Neural progenitor cell (in vitro differentiated cells): ENCODE measurements at regions not wholly inside any gene's neighbourhood (a gene's known extent, or its start where the extent isn't known, plus 50 kb on each side); places are given as distances from the start of the nearest gene placed in this dataset.

Experiments used
- DNase-seq: peaks from one replicate; pipeline ENCODE4 v3.0.0-alpha.2; 2016; ENCODE audit warnings: low spot score
- H2AFZ ChIP-seq: fragments of 200-600 bp; sonication (generic); replicated peaks from 2 replicates; pipeline ENCODE4 v1.6.1; 2016; ENCODE audit warnings: antibody characterized with exemption
- H3F3A ChIP-seq: fragments of 200-600 bp; sonication (generic); 2 replicates; pipeline ENCODE4 v1.6.1; 2016; ENCODE audit warnings: antibody characterized with exemption, low read depth
- H3K27ac ChIP-seq: fragments of 200-600 bp; sonication (generic); 2 replicates; pipeline ENCODE4 v1.5.1; 2016; ENCODE audit warnings: mild to moderate bottlenecking
- H3K27me3 ChIP-seq: fragments of 200-600 bp; sonication (generic); 2 replicates; pipeline ENCODE4 v1.6.1; 2016; ENCODE audit warnings: mild to moderate bottlenecking, moderate library complexity
- H3K36me3 ChIP-seq: fragments of 200-600 bp; sonication (generic); 2 replicates; pipeline ENCODE4 v1.5.1; 2016
- H3K4me1 ChIP-seq: fragments of 200-600 bp; sonication (generic); 2 replicates; pipeline ENCODE4 v1.6.1; 2016; ENCODE audit warnings: mixed run types
- H3K4me2 ChIP-seq: fragments of 200-600 bp; sonication (generic); 2 replicates; pipeline ENCODE4 v1.6.1; 2016
- H3K4me3 ChIP-seq: fragments of 200-600 bp; sonication (generic); 2 replicates; pipeline ENCODE4 v1.5.1; 2016
- H3K79me2 ChIP-seq: fragments of 200-600 bp; sonication (generic); 2 replicates; pipeline ENCODE4 v1.6.1; 2016; ENCODE audit warnings: low read depth
- H3K9ac ChIP-seq: fragments of 200-600 bp; sonication (generic); 2 replicates; pipeline ENCODE4 v1.6.1; 2016
- H3K9me3 ChIP-seq: fragments of 200-600 bp; sonication (generic); 2 replicates; pipeline ENCODE4 v1.5.1; 2016; ENCODE audit warnings: low read depth
- H4K20me1 ChIP-seq: fragments of 200-600 bp; sonication (generic); 2 replicates; pipeline ENCODE4 v1.6.1; 2016; ENCODE audit warnings: low read depth
- H3K27ac Mint-ChIP-seq: 3 replicates; pipeline ENCODE4 v1.8.0; 2021; ENCODE audit warnings: mixed read lengths
- H3K27me3 Mint-ChIP-seq: 2 replicates; pipeline ENCODE4 v1.8.0; 2022; ENCODE audit warnings: low read depth, mild to moderate bottlenecking, inconsistent platforms, moderate library complexity, mixed read lengths; ENCODE audit not compliant: insufficient read depth
- H3K36me3 Mint-ChIP-seq: 3 replicates; pipeline ENCODE4 v1.8.0; 2021; ENCODE audit warnings: mixed read lengths
- H3K4me1 Mint-ChIP-seq: 3 replicates; pipeline ENCODE4 v1.8.0; 2021; ENCODE audit warnings: mixed read lengths
- H3K4me3 Mint-ChIP-seq: 3 replicates; pipeline ENCODE4 v1.8.0; 2021; ENCODE audit warnings: mild to moderate bottlenecking, moderate library complexity, mixed read lengths
- H3K9me3 Mint-ChIP-seq: 3 replicates; pipeline ENCODE4 v1.8.0; 2020; ENCODE audit warnings: mixed read lengths
- EZH2 ChIP-seq: fragments of 200-600 bp; sonication (generic); IDR thresholded peaks from 2 replicates; pipeline ENCODE4 v1.6.1; 2017; ENCODE audit warnings: antibody characterized with exemption, mild to moderate bottlenecking, moderate library complexity
- EZH2phosphoT487 ChIP-seq: fragments of 200-600 bp; sonication (generic); IDR thresholded peaks from 2 replicates; pipeline ENCODE4 v1.6.1; 2017; ENCODE audit warnings: antibody characterized with exemption
- TF ChIP-seq, protein P1 (sequence below): fragments of 200-600 bp; sonication (generic); IDR thresholded peaks from 2 replicates; pipeline ENCODE4 v1.5.1; 2017; ENCODE audit warnings: antibody characterized with exemption, mild to moderate bottlenecking

DNA sequence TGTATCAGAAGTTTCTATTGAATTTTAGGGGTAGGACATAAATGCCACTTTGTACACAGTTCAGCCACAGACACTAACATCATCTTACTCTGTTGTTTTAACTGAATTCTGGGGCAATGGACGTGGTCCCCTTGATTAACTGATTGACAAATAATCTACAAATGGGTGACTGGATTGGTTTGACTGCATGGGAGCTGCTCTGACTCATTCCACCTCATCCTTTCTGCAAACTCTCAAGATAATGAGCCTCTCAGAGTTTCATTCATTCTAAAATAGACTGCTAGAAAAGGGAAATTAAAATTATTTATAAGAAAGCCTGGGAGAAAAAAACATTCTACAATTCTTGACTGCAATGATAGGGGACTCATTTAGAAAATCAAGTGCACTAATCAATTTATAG is 570.4 kb upstream of the SEL1L start:
- Mint-ChIP-seq H3K4me1 (no peaks in the 10 kb centered on the region), H3K36me3 (no peaks in the 10 kb centered on the region), H3K9me3 (no peaks in the 10 kb centered on the region), H3K27ac (no peak overlapping the region), H3K4me3 (no peak overlapping the region), H3K27me3 (peaks cover 2% of the 10 kb centered on the region)
- Histone ChIP-seq H4K20me1 (no peaks in the 10 kb centered on the region), H3K9ac (no peak overlapping the region), H3K9me3 (no peaks in the 10 kb centered on the region), H3K4me2 (no peak overlapping the region), H3K27ac (no peak overlapping the region), H3K36me3 (no peaks in the 10 kb centered on the region), H3K4me3 (no peak overlapping the region), H3K4me1 (no peaks in the 10 kb centered on the region), H3K27me3 (no peaks in the 10 kb centered on the region), H3K79me2 (no peaks in the 10 kb centered on the region), H2AFZ (no peak overlapping the region), H3F3A (no peaks in the 10 kb centered on the region)
- TF ChIP-seq, protein P1, sequence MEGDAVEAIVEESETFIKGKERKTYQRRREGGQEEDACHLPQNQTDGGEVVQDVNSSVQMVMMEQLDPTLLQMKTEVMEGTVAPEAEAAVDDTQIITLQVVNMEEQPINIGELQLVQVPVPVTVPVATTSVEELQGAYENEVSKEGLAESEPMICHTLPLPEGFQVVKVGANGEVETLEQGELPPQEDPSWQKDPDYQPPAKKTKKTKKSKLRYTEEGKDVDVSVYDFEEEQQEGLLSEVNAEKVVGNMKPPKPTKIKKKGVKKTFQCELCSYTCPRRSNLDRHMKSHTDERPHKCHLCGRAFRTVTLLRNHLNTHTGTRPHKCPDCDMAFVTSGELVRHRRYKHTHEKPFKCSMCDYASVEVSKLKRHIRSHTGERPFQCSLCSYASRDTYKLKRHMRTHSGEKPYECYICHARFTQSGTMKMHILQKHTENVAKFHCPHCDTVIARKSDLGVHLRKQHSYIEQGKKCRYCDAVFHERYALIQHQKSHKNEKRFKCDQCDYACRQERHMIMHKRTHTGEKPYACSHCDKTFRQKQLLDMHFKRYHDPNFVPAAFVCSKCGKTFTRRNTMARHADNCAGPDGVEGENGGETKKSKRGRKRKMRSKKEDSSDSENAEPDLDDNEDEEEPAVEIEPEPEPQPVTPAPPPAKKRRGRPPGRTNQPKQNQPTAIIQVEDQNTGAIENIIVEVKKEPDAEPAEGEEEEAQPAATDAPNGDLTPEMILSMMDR, result no peak
- TF ChIP-seq EZH2phosphoT487 (no peak), EZH2 (no peak)
- DNase-seq, result no peak

DNA sequence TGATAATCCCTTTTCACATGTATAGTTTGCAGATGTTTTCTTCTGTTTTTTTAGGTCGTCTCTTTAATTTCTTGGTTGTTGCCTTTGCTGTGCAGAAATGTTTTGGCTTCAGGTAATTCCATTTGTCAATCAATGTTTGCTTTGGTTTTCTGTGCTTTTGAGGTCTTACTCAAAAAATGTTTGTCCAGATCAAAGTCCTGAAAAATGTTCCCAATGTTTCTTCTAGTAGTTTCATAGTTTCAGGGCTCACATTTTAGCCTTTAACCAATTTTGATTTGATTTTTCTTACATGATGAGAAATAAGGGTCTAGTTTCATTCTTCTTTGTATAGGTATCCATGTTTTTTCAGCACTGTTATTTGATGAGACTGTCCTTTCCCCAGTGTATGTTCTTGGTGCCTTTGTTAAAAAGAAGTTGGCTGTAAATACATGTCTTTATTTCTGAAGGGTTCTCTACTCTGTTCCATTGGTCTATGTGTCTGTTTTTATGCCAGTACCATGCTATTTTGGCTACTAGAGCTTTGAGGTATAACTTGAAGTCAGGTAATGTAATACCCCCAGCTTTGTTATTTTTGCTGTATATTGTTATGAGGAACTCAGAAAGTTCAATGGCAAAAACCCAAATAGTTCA is 578.7 kb upstream of the SEL1L start:
- Histone ChIP-seq H2AFZ (no peak overlapping the region), H3K4me2 (no peak overlapping the region), H3K4me1 (no peaks in the 10 kb centered on the region), H3K9ac (no peak overlapping the region), H3K4me3 (no peak overlapping the region), H3K79me2 (no peaks in the 10 kb centered on the region), H3K9me3 (no peaks in the 10 kb centered on the region), H4K20me1 (no peaks in the 10 kb centered on the region), H3F3A (no peaks in the 10 kb centered on the region), H3K27ac (no peak overlapping the region), H3K27me3 (no peaks in the 10 kb centered on the region), H3K36me3 (no peaks in the 10 kb centered on the region)
- no peak overlapping the region for H3K4me3 Mint-ChIP-seq
- no peaks in the 10 kb centered on the region for H3K4me1 Mint-ChIP-seq
- no peak for DNase-seq
- H3K27me3 Mint-ChIP-seq, result no peaks in the 10 kb centered on the region
- no peaks in the 10 kb centered on the region for H3K36me3 Mint-ChIP-seq
- TF ChIP-seq, protein P1, result no peak
- TF ChIP-seq EZH2, result no peak
- no peak for TF ChIP-seq EZH2phosphoT487
- H3K9me3 Mint-ChIP-seq, result peaks cover 2% of the 10 kb centered on the region
- no peak overlapping the region for H3K27ac Mint-ChIP-seq

DNA sequence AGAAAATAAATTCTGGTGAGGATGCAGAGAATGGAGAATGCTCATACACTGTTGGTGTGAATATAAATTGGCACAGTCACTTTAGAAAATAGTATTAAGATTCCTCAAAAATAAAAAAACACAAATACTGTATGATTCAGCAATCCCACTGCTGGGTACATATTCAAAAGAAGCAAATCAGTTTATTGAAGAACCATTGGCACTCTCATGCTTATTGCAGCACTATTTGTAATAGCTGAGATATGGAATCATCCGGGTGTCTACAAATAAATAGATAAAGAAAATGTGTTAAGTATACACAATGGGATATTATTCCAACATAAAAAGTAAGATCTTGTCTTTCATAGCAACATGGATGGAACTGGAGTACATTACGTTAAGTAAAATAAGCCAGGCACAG is 579.4 kb upstream of the SEL1L start:
- H3K27ac Mint-ChIP-seq, result no peak overlapping the region
- no peak overlapping the region for H3K4me2 ChIP-seq

More for the DNA sequence above, 579.4 kb upstream of the SEL1L start:
- Mint-ChIP-seq H3K4me3 (no peak overlapping the region), H3K4me1 (no peaks in the 10 kb centered on the region), H3K9me3 (peaks cover 2% of the 10 kb centered on the region), H3K36me3 (no peaks in the 10 kb centered on the region), H3K27me3 (no peaks in the 10 kb centered on the region)
- Histone ChIP-seq H4K20me1 (no peaks in the 10 kb centered on the region), H3K9ac (no peak overlapping the region), H3K79me2 (no peaks in the 10 kb centered on the region), H3F3A (no peaks in the 10 kb centered on the region), H3K9me3 (no peaks in the 10 kb centered on the region), H3K4me1 (no peaks in the 10 kb centered on the region), H2AFZ (no peak overlapping the region), H3K27ac (no peak overlapping the region), H3K27me3 (no peaks in the 10 kb centered on the region), H3K36me3 (no peaks in the 10 kb centered on the region), H3K4me3 (no peak overlapping the region)
- no peak for DNase-seq
- TF ChIP-seq, protein P1, result no peak
- TF ChIP-seq EZH2, result no peak
- TF ChIP-seq EZH2phosphoT487, result no peak
